H1 (cell line): ENCODE measurements at regions not wholly inside any gene's neighbourhood (a gene's known extent, or its start where the extent isn't known, plus 50 kb on each side); places are given as distances from the start of the nearest gene placed in this dataset.

Experiments
- CHD1 ChIP-seq: IDR thresholded peaks from 2 replicates; pipeline ENCODE4 v1.6.1; 2012; ENCODE audit warnings: low read depth, low read length, improper control_type of control experiment
- EZH2 ChIP-seq: fragments of 200-600 bp; sonication (generic); IDR thresholded peaks from 2 replicates; pipeline ENCODE4 v1.7.1; 2012; ENCODE audit warnings: low read depth, mild to moderate bottlenecking, moderate library complexity, low read length, inconsistent platforms; ENCODE audit not compliant: severe bottlenecking
- POLR2A ChIP-seq, 2 experiments: IDR thresholded peaks; 1 replicate in 1 of 2; 2 replicates in 1 of 2; pipeline ENCODE4 v1.6.1; 2011; ENCODE audit warnings: low read depth in 2 of 2, low read length in 2 of 2, mild to moderate bottlenecking in 2 of 2; ENCODE audit errors: control extremely low read depth in 1 of 2
- POLR2AphosphoS5 ChIP-seq: IDR thresholded peaks from 2 replicates; pipeline ENCODE4 v1.6.1; 2011; ENCODE audit warnings: low read depth, low read length
- RAD21 ChIP-seq, 2 experiments: IDR thresholded peaks in 1 of 2; conservative IDR thresholded peaks in 1 of 2; 2 replicates each; pipeline ENCODE4 v1.6.1; 2011; ENCODE audit warnings: low read depth in 2 of 2, low read length in 2 of 2, improper control_type of control experiment in 1 of 2, inconsistent platforms in 1 of 2, mild to moderate bottlenecking in 1 of 2, moderate library complexity in 1 of 2
- RFX5 ChIP-seq: IDR thresholded peaks from 2 replicates; pipeline ENCODE4 v1.6.1; 2011; ENCODE audit warnings: low read depth, low read length, improper control_type of control experiment, borderline replicate concordance
- SIN3A ChIP-seq, 2 experiments: IDR thresholded peaks in 1 of 2; conservative IDR thresholded peaks in 1 of 2; 2 replicates each; pipeline ENCODE4 v1.6.1; 2011 to 2012; ENCODE audit warnings: low read length in 2 of 2, improper control_type of control experiment in 1 of 2, low read depth in 1 of 2, mild to moderate bottlenecking in 1 of 2
- SRF ChIP-seq: IDR thresholded peaks from 2 replicates; pipeline ENCODE4 v1.6.1; 2011; ENCODE audit warnings: mild to moderate bottlenecking, low read depth, low read length, moderate library complexity
- TF ChIP-seq, protein P1 (sequence below), 3 experiments: IDR thresholded peaks; 1 replicate in 2 of 3; 2 replicates in 1 of 3; pipeline versions ENCODE4 v1.5.1 to v1.6.1; 2011; ENCODE audit warnings: low read length in 3 of 3, mild to moderate bottlenecking in 3 of 3, inconsistent platforms in 2 of 3, low read depth in 1 of 3, moderate library complexity in 1 of 3; ENCODE audit not compliant: insufficient read depth in 1 of 3; ENCODE audit errors: control extremely low read depth in 1 of 3
- TF ChIP-seq, protein P2 (sequence below): IDR thresholded peaks from 2 replicates; pipeline ENCODE4 v1.6.1; 2012; ENCODE audit warnings: inconsistent platforms
- TF ChIP-seq, protein P3 (sequence below): IDR thresholded peaks from 2 replicates; pipeline ENCODE4 v1.6.1; 2012; ENCODE audit warnings: inconsistent platforms

DNA sequence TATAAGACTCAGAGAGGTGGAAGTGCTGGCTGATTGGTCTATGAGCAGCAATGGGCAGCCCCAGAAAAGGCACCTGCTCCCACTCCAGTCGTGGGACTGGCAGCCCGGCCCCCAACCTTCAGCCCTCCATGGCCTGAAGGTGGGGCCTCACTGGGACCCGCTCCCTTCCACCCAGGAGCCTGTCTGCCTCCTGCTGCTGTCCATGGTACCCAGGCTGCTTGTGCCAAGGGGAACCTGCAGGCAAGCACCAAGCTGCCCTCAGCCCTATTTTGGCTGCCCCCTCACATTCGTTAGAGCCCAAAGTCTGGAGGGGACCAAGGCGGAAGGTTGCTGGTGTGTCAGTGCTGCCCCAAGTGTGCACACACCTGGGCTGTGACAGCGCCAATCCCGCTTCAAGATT is 2304.9 kb downstream of the PCDH9 start:
- TF ChIP-seq POLR2AphosphoS5, result no peak
- TF ChIP-seq, protein P1, sequence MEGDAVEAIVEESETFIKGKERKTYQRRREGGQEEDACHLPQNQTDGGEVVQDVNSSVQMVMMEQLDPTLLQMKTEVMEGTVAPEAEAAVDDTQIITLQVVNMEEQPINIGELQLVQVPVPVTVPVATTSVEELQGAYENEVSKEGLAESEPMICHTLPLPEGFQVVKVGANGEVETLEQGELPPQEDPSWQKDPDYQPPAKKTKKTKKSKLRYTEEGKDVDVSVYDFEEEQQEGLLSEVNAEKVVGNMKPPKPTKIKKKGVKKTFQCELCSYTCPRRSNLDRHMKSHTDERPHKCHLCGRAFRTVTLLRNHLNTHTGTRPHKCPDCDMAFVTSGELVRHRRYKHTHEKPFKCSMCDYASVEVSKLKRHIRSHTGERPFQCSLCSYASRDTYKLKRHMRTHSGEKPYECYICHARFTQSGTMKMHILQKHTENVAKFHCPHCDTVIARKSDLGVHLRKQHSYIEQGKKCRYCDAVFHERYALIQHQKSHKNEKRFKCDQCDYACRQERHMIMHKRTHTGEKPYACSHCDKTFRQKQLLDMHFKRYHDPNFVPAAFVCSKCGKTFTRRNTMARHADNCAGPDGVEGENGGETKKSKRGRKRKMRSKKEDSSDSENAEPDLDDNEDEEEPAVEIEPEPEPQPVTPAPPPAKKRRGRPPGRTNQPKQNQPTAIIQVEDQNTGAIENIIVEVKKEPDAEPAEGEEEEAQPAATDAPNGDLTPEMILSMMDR (IDR thresholded peaks at IDR 0.05; ENCODE audit: control extremely low read depth in 1 of 3, insufficient read depth in 1 of 3, low read depth in 1 of 3, low read length in 3 of 3), result no peak
- TF ChIP-seq, protein P2, sequence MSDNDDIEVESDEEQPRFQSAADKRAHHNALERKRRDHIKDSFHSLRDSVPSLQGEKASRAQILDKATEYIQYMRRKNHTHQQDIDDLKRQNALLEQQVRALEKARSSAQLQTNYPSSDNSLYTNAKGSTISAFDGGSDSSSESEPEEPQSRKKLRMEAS, result no peak
- TF ChIP-seq CHD1, result no peak
- TF ChIP-seq SRF, result no peak
- no peak for TF ChIP-seq RAD21 (IDR thresholded peaks at IDR 0.05 in 1 of 2, conservative IDR thresholded peaks at IDR 0.05 in 1 of 2; ENCODE audit: low read depth in 2 of 2, low read length in 2 of 2)
- TF ChIP-seq SIN3A (conservative IDR thresholded peaks at IDR 0.05 in 1 of 2, IDR thresholded peaks at IDR 0.05 in 1 of 2; ENCODE audit: low read depth in 1 of 2, low read length in 2 of 2), result no peak
- TF ChIP-seq RFX5, result no peak
- TF ChIP-seq, protein P3, sequence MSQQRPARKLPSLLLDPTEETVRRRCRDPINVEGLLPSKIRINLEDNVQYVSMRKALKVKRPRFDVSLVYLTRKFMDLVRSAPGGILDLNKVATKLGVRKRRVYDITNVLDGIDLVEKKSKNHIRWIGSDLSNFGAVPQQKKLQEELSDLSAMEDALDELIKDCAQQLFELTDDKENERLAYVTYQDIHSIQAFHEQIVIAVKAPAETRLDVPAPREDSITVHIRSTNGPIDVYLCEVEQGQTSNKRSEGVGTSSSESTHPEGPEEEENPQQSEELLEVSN, result no peak
- no peak for TF ChIP-seq POLR2A (IDR thresholded peaks at IDR 0.05; ENCODE audit: control extremely low read depth in 1 of 2, low read depth in 2 of 2, low read length in 2 of 2)
- no peak for TF ChIP-seq EZH2
